HG03439 (cell line): ENCODE measurements at regions not wholly inside any gene's neighbourhood (a gene's known extent, or its start where the extent isn't known, plus 50 kb on each side); places are given as distances from the start of the nearest gene placed in this dataset.
A peak's percentile ranks its signal among the peaks of the same experiment; 100 is the strongest.

Source experiments
- ATAC-seq: cut with Tn5 transposase; IDR thresholded peaks from one replicate; pipeline ENCODE4 v1.9.1; 2021; ENCODE audit warnings: mild to moderate bottlenecking, moderate library complexity; ENCODE audit not compliant: unreplicated experiment

DNA sequence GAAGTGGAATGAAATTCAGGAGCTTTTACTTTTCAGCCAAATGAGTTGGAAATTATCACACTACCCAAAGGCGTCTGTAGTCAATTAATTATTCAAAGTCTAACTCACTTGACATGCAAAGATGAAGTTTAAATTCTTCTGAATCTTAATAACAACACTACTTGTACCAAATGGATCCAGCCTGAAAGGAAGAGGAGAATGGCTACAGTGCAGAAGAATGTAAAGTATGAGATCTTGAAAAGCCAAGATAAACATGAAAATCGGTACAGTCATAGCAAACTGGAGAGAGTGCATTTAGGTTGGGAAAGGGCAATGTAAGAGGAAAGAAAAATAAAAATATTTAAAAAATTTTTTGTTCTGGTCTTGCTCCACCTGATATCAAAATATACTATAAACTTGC, 195.5 kb downstream of the SIM1 start:
- no peak for ATAC-seq

DNA sequence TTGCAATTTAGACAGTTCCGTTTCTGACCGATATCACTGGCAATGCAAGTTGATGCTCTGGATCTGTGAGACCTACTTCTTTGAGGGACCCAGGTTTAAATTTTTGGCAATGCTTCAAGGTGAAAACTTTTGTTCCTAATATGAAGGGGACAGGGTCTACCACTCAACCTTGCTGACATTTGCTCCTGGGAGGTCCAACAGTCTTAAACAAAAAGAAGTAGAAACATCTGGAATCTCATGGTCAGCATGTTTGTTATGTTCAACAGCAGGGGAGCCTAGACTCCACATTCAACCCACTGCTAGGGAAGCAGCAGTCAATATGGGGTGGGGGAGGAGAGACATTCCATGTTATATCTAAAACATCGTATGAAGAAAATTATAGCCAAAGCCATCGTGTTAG, 196.4 kb downstream of the SIM1 start:
- no peak for ATAC-seq

DNA sequence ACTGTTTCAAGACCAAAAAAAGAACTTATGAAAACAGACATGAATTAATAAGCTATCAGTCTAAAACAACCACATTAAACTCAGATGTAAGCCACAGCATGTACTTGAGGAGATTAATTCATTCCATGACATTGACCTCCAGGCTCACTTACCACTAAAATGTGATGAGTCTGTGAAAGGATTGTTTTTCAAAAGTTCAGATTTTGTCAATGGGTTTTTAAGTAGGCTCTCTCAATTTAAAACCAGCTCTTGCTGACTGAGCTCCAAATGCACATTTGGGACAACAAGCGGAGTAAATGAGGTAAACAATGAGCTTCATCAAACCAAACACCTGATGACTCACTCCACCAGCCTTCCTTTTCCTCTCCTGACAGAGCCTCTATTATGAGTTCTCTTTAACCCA, 197.0 kb downstream of the SIM1 start:
- no peak for ATAC-seq

DNA sequence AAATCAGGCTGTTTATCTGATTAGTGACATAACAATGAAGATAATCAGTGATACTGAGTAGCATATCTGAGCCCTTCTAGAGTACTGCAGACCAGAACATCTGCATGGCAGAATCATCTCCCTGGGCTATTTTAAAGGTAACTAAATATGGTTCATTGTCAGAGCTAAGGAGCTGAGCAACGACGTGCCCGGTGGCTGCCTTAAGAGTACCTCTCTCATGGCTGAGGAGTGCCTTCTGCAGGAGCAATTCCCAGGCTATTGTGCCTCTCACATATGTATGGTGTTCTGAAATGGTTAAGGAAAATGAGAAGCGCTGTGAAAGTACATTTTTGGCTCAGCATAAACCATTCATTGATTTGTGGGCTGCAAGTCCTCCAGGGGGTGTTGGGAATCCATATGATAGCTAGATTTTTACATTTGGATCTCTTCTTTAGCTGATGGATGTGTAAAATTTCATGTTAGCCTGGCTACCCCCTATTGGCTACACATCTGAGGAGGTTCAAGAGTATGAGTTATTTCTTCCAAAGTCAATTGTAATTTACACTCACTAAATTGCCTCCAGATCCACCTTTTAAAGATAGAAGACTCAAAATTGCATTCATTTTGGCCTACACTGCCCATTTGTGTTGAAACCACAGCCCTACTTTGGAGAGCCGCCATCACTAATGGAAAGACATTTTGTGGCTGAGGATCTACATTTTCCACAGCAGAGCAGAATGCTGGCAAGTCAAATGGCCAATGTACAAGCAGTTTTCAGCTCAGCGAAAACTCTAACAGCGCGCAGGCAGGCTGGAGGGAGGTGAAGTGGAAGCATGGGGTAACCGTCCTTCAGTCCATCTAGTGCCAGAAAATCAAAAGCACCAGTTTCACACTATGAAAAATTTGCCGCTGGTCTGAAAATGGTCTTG, 198.0 kb downstream of the SIM1 start:
- ATAC-seq: no peak

DNA sequence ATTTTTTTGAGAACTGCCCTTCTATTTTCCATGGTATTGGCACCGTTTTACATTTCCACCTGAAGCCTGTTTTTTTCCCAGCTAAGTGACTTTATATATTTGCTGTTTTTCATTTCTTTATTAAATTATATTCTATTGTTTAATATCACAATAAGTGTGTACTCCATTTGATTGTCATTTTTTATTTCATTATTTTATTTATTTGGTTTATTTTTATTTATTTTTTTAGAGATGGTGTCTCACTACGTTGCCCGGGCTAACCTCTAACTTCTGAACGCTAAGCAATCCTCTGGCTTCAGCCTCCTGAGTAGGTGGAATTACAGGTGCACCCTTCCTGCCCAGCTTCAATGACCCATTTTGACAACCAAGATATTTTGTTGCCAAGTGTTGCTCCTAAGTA, 202.6 kb downstream of the SIM1 start:
- ATAC-seq: no peak

DNA sequence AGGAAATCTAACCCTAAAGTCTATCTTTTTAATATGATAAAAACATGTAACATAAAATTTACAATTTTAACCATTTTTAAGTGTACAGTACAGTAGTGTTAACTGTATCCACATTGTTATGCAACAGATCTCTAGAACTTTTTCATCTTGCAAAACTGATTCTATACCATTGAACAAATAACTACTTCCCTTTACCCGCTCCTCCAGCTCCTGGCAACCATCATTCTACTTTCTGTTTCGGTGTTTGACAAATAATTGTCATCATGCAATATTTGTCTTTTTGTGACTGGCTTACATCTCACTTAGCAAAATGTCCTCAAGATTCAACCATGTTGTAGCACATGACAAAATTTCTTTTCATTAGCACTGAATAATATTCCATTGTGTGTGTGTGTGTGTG, 203.2 kb downstream of the SIM1 start:
- ATAC-seq: no peak

DNA sequence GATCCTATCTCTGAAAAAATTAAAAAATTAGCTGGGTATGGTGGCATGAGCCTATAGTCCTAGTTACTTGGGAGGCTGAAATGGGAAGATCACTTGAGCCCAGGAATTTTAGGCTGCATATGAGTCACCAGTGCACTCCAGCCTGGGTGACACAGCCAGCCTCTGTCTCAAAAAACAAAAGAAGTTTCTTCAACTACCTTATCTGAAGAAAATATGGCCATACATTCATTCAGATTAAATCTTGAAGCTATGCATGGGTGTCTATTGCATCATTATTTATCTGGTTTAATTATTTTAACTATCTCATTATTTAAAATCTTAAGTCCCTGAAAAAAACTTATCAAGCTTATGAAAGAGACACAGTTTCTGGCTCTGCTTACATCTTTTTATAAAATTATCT, 204.1 kb downstream of the SIM1 start:
- no peak for ATAC-seq

DNA sequence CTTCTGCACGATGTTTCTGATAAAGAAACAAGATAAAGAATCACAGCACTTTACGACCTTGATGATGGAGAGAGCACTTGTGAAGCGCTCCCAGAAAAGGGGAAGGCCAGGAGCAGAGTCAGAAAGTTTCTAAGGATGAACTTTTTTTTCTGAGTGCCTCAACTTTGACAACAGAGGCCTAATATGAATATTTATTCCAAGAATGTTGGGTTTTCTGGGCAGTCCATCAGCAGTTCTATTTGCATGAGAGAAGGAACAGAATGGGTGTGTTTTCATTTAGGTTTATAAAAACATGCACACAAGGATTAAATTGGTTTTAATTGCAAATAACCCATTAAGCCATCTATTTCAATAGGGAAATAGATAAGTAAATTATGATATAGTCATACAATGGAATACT, 204.9 kb downstream of the SIM1 start:
- ATAC-seq: no peak

DNA sequence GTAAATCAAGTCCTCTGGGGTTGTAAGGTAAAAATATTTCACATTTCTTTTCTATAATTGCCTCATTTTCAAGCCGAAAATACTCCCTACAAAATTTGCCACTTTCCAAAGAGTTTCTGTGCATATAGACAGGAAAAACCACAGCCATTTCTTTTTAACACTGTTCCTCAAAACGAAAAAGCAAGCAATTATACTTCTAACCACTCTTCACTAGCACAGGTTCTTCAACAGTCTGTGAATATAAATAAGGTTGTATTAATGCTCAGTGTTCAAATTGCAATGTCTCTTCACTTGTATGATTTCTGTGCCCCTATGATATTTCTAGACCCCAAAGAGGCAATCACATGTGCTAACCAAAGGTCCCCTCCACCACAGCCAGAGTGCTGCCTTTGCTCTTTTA, 206.0 kb downstream of the SIM1 start:
- ATAC-seq: no peak

DNA sequence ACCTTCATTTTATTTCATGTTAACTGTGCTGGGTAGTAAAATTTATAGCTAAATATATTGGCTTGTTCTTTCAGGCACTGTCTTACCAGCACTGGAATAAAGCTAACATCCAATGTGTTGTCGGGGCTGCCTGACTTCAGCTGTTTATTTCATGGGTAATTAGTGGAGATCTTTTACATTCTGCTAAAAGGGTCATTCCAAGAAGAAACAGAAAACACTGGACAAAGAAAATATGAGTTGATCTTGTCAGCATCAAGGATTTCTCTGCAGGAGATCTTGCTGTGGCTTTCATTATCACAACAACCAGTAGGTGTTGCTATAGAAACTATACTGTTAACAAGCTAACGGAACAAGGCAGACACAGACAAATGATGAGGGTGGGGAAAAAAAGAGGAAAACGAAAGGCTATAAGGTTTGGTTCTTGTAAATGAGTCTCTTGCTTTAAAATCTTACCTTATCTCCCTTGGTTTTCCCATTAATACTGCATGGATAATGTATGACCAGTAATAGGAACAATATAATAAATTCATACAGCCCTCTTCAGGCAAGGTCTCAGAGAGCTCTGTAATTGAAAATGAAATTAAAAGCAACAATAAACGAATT, 206.8 kb downstream of the SIM1 start:
- peak; percentile 92 for ATAC-seq

DNA sequence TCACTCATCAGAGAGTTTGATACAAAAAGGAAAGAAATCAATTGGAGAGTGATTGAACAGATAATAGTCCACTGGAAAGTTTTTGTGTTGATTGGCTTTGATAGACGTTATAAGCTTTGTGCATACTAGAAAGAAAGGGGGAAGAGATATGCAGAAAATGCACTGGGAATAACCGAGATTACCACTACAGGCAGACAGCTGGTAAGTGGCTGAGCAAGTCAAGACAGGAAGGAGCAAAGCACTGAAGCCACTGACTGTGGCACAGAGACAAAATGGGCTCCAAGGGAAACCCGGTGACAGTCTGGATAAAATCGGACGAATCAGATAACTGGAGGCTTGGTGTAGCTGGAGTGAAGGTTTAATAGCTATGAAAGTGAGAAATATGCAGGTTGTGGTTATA, 209.0 kb downstream of the SIM1 start:
- ATAC-seq: no peak

DNA sequence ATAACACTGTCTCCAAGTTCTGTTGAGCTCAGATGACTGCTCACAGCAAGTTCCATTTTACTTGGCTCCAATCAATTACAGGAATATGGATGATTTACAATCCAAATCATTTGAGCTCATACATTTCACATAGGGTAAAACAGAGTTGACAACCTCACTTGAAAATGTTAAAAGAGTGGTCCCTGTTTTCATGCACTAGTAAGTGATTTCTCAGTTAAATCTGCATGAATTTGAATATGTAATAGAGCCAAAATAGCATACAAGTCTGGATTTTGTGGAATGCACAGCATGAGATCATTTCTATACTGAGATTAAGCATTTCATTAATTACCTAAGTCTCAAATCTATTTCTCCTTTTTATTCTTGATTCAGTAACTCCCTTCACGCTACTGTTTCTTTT, 217.6 kb downstream of the SIM1 start:
- ATAC-seq: no peak

DNA sequence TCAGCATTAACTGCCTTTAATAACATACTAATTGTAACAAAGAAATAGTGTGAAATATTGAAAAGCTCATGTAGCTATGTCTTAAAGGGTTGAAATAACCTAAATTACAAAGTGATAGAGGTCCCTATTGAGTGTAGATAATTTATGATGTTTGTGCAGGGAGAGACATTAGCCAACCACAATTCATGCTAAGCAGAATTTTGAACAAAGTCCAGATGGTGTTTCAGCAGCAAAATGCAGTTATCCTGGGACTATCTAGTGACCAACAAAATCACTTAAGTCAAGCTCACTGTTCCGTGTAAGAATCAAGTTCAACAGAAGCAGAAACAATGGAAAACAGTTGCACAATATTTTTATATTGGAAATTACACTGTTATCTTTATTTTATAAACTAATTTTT, 218.5 kb downstream of the SIM1 start:
- ATAC-seq: no peak

DNA sequence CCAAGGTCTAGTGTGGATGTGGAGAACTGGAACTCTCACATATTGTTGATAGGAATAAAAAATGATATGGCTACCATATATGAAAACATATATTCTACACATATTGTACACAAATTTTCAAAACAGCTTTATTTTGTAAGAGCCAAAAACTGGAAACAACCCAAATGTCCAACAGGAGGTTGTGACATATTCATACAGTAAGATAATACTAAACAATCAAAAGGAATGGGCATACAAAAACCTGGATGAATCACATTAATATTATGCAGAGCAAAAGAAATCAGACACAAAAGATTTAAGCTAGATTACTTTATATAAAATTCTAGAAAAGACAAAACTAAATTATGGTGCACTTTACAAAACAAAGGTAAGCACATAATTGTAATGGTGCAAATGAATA, 223.9 kb downstream of the SIM1 start:
- no peak for ATAC-seq

DNA sequence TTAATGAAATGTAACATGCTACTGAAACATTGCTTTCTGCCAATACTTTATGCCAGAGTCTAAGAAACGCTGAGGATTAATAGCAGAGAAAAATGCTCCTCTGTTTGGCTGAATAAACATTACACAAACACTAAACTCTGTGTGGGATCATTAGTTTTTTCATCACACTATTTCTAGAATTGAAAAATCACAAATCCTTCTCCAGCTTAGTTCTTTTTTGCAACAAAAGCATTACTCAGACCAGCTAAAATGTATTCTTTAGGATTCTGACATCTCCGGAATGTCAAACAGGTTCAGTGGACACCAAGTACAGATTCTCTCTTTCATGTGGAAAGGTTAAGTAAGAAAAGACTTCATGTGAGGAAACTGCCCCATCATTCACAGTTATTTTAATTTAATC, 226.9 kb downstream of the SIM1 start:
- ATAC-seq: no peak

DNA sequence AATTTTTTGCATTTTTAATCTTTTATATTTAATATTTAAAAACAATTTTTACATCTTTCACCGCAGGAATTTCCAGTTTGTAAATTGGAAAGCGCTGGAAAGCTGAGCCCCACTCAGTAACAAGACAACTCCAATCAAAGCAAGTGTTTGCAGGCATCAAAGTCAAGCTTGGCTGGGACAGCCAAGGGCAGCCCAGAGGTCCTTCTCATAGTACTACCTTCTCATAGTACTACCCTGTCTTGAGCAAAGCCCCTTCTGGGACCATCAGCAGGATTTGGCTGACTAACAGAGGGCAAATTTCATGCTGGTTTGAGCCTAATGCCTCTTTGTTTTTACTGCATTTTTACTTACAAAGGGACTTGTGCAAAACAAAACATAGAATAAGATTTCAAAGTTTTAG, 228.3 kb downstream of the SIM1 start:
- ATAC-seq: no peak

DNA sequence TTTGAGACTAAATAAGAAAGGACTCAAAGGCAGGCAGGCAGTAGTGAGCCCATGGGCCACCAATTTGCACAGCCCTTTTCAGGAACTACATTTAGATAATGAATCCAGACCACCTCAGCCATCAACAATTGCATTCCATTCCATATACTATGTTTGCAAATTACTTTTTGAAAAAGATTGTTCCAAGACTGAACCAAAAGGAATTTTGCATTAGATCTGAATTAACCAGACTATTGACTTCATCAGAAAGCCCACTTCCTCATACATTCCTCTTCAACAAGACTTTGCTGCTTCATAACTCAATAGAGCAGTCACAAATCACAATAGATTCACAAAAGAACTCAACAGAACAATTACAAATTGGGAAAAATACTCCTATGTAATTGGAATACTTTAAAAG, 229.1 kb downstream of the SIM1 start:
- ATAC-seq: no peak

DNA sequence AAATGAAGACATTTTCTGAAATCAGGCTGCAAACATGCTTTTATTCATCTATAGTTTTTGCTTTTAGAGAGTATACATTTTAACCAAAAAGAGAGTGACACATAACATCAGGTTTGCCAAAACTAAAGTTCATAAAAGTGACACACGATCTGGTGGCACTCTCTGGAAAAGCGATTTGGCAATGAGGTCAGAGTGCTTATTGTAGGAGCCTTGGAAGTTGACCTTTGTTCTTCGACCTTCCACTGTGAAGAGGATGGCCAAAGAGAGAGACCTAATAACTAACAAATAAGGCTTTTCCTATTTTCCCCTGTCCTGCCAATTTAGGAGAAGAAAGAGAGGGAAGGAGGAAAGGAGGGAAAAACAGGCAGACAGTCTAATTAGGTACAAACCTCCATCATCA, 230.1 kb downstream of the SIM1 start:
- ATAC-seq: no peak

DNA sequence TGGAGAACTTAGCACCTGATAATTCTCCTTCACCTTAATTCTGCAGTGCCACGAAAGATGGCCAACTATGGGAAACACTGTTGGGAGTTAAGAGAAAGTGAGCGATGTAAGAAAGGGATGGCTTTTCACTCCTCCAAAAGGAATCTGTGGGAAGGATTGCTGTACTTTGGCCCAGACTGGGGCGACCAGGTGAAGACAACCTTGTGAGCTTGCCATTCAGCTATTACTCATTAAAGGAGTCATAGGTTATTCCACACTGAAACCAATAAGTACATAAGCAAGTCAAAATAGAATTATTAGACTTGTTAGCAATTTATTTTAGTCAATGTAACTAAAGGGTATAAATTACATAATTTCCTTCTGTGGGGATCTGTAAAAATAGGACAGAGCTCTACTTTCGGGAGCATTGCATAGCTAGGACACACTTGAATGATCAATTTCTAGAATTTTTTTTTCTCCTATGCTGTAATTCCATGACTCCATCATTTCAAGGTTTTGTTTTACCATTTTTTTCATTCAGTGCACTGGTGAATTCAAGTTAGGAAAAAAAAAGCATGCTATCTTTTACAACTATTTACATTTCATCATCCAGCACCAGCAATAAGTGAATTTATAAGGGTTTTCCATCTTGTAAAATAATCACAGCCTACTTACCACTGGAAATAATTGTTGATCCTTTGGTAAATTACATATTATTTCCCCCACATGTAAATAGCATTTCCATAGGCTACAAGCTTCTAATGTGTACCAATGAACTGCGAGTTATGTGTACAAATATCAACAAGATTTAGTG, 231.7 kb downstream of the SIM1 start:
- no peak for ATAC-seq

DNA sequence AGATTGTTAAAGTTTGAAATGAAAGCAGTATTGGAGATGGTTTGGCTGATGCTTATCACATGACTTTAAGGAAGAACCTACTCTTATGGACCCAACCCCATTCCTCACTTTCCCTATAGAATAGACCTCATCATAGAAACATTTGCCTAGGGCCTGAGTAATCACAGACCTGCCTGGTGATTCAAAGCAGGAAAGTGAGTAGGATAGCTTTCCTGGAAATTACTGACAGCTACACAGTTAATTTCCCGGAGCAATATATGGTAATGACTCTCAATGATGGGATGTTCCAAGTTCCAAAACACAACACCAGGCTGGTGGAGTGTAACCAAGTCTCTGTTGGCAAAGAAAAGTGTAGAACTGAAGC, 233.8 kb downstream of the SIM1 start:
- no peak for ATAC-seq

DNA sequence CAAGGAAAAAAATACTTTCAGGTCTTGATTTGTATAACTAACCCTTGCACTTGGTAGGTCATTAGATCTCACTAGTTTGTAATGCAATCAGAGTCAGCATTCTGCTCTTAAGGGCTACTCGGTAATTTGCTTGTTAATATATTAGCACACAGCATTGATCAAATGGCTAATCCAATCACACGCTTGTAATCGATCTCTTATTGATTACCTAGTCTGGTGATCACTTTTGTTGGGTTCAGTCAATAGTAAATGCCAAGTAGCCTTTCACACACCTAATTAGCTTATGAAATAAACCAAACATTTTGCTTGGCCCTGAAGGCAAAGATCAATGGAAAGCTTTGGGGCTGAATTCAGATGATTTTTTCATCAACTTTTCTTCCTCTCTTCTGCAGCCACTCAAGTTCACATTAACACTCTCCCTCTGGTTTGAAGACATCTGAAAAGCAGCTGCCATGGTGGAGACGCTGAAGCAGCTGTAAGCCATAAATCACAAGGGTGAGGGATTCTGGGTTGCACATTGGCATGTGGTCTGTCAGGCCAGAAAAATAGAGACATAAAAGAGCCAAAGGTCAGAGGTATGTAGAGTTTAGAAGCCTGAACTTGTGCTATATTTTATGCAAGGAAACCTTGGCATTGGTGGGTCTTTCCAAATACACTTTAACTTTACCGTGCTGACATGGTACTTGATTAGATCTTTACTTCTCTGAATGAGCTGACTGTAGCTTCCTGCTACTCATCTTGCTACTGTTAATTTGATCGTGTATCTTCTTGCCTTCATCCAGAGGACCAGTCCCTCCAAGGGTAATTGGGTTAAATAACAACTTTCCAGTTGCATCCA, 234.4 kb downstream of the SIM1 start:
- ATAC-seq: no peak
